Lower leg skin (tissue), 3 donors: ENCODE measurements at regions not wholly inside any gene's neighbourhood (a gene's known extent, or its start where the extent isn't known, plus 50 kb on each side); places are given as distances from the start of the nearest gene placed in this dataset.

Experiments
- POLR2A ChIP-seq, 2 donors: fragments of 450-650 bp; IDR thresholded peaks; one replicate each; pipeline ENCODE4 v1.6.1; 2016 to 2017; ENCODE audit warnings: antibody characterized with exemption in 2 of 2, mild to moderate bottlenecking in 1 of 2, moderate library complexity in 1 of 2
- TF ChIP-seq, protein P1 (sequence below), 3 donors: fragments of 450-650 bp; IDR thresholded peaks; one replicate each; pipeline ENCODE4 v1.5.1; 2016; ENCODE audit warnings: antibody characterized with exemption in 3 of 3, mild to moderate bottlenecking in 3 of 3, moderate library complexity in 2 of 3

DNA sequence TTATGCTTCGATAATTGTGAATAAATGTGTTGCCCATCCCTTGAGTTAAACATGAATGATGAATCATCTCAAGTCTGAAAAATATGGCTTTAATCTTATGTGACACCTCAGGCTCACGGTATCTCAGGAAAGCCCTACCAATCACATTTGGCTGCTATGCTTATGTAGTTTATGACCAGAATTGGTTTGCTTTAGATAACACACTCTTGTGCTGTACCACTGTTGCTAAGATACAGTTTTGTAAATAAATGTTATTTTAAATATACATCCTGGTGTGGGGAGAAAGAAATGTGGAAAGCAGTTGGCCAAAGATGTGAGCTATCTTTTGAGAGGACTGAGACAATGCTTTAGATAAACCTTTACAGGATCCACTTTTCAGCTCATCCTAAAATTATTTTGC lies 63.2 kb downstream of the NPY1R start:
- TF ChIP-seq, protein P1, sequence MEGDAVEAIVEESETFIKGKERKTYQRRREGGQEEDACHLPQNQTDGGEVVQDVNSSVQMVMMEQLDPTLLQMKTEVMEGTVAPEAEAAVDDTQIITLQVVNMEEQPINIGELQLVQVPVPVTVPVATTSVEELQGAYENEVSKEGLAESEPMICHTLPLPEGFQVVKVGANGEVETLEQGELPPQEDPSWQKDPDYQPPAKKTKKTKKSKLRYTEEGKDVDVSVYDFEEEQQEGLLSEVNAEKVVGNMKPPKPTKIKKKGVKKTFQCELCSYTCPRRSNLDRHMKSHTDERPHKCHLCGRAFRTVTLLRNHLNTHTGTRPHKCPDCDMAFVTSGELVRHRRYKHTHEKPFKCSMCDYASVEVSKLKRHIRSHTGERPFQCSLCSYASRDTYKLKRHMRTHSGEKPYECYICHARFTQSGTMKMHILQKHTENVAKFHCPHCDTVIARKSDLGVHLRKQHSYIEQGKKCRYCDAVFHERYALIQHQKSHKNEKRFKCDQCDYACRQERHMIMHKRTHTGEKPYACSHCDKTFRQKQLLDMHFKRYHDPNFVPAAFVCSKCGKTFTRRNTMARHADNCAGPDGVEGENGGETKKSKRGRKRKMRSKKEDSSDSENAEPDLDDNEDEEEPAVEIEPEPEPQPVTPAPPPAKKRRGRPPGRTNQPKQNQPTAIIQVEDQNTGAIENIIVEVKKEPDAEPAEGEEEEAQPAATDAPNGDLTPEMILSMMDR (IDR thresholded peaks at IDR 0.05) = no peak
- TF ChIP-seq POLR2A (IDR thresholded peaks at IDR 0.05) = no peak
